ENCODE measurements at regions not wholly inside any gene's neighbourhood (a gene's known extent, or its start where the extent isn't known, plus 50 kb on each side); places are given as distances from the start of the nearest gene placed in this dataset.

DNA sequence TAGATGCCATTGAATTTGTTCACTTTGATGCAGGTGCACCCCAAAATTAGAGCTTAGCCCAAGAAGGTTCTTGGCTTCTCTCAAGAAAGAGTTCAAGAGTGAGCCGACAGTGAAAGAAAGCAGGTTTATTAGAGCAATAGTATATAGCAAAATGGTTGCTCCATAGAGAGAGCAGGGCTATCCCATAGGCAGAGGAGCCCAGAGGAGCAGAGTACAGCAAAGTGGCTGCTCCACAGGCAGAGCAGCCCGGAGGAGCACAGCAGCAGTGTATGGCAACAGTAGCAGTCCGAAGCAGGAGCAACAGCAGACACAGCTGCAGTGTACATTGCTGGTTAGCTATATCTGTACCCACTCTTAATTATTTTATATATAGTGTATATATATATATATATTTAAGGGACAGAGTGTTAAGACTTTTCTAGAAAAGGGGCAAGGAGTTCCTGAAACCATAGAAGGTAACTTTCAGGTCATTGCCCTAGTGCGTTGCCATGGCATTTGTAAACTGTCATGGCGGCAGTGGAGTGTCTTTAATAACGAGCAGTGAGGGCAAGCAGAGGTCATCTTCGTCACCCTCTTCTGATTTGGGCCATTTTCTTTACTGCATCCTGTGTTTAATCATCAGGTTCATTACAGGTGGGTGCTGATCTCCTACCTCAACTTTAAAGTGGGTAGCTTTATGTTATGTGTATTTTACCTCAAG, 222.7 kb downstream of the CYB561 start:
- TF ChIP-seq, protein P1, sequence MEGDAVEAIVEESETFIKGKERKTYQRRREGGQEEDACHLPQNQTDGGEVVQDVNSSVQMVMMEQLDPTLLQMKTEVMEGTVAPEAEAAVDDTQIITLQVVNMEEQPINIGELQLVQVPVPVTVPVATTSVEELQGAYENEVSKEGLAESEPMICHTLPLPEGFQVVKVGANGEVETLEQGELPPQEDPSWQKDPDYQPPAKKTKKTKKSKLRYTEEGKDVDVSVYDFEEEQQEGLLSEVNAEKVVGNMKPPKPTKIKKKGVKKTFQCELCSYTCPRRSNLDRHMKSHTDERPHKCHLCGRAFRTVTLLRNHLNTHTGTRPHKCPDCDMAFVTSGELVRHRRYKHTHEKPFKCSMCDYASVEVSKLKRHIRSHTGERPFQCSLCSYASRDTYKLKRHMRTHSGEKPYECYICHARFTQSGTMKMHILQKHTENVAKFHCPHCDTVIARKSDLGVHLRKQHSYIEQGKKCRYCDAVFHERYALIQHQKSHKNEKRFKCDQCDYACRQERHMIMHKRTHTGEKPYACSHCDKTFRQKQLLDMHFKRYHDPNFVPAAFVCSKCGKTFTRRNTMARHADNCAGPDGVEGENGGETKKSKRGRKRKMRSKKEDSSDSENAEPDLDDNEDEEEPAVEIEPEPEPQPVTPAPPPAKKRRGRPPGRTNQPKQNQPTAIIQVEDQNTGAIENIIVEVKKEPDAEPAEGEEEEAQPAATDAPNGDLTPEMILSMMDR (conservative IDR thresholded peaks at IDR 0.05) = no peak
- no peak for TF ChIP-seq ZFX (IDR thresholded peaks at IDR 0.05)

Measured in C4-2B (cell line).